Breast epithelium (tissue), 4 donors: ENCODE measurements at regions not wholly inside any gene's neighbourhood (a gene's known extent, or its start where the extent isn't known, plus 50 kb on each side); places are given as distances from the start of the nearest gene placed in this dataset.
"Not testable (repeated sequence)": the region's sequence is repeated elsewhere in the genome, so short reads cannot be mapped to it uniquely, and the experiment has no call there.

Experiments
- DNase-seq, 2 donors: peaks; one replicate each; pipeline ENCODE4 v3.0.0-alpha.2; 2019; ENCODE audit warnings: low spot score in 2 of 2
- H3K27ac ChIP-seq, 2 donors: fragments of 200-600 bp; sonication (generic) in 1 of 2; one replicate each; pipeline ENCODE4 v1.5.1; 2016 to 2019; ENCODE audit warnings: mild to moderate bottlenecking in 1 of 2
- H3K27me3 ChIP-seq, 2 donors: fragments of 200-600 bp; sonication (generic) in 1 of 2; one replicate each; pipeline versions ENCODE4 v1.5.1 to v1.6.0; 2017 to 2019; ENCODE audit warnings: control low read depth in 1 of 2, mild to moderate bottlenecking in 1 of 2
- H3K36me3 ChIP-seq: fragments of 200-600 bp; one replicate; pipeline ENCODE4 v1.5.1; 2019
- H3K4me1 ChIP-seq, 2 donors: fragments of 200-600 bp; sonication (generic); one replicate each; pipeline ENCODE4 v1.5.1; 2016 to 2019; ENCODE audit warnings: control low read depth in 1 of 2
- H3K4me3 ChIP-seq, 3 donors: fragments of 200-600 bp; sonication (generic); 1 replicate in 2 of 3; 2 replicates in 1 of 3; pipeline ENCODE4 v1.5.1; 2016 to 2019; ENCODE audit warnings: mild to moderate bottlenecking in 3 of 3, moderate library complexity in 2 of 3
- H3K9me3 ChIP-seq, 2 donors: fragments of 200-600 bp; sonication (generic) in 1 of 2; one replicate each; pipeline ENCODE4 v1.5.1; 2016 to 2019; ENCODE audit warnings: control low read depth in 1 of 2
- POLR2A ChIP-seq: fragments of 450-650 bp; IDR thresholded peaks from one replicate; pipeline ENCODE4 v1.6.1; 2016; ENCODE audit warnings: antibody characterized with exemption, mild to moderate bottlenecking, moderate library complexity
- POLR2AphosphoS5 ChIP-seq, 3 donors: sonication (generic); formaldehyde crosslinking; IDR thresholded peaks; one replicate each; pipeline ENCODE4 v1.6.1; 2017; ENCODE audit warnings: antibody characterized with exemption in 3 of 3
- intact Hi-C: fragments of 100-400 bp; cut with DNase I; formaldehyde crosslinking; loops from one replicate; pipeline ENCODE4 v1.15.1; 2023; ENCODE audit warnings: low total_unique reads
- TF ChIP-seq, protein P1 (sequence below), 3 donors: fragments of 450-650 bp; IDR thresholded peaks; one replicate each; pipeline ENCODE4 v1.5.1; 2016 to 2017; ENCODE audit warnings: antibody characterized with exemption in 3 of 3, mild to moderate bottlenecking in 3 of 3, moderate library complexity in 3 of 3

DNA sequence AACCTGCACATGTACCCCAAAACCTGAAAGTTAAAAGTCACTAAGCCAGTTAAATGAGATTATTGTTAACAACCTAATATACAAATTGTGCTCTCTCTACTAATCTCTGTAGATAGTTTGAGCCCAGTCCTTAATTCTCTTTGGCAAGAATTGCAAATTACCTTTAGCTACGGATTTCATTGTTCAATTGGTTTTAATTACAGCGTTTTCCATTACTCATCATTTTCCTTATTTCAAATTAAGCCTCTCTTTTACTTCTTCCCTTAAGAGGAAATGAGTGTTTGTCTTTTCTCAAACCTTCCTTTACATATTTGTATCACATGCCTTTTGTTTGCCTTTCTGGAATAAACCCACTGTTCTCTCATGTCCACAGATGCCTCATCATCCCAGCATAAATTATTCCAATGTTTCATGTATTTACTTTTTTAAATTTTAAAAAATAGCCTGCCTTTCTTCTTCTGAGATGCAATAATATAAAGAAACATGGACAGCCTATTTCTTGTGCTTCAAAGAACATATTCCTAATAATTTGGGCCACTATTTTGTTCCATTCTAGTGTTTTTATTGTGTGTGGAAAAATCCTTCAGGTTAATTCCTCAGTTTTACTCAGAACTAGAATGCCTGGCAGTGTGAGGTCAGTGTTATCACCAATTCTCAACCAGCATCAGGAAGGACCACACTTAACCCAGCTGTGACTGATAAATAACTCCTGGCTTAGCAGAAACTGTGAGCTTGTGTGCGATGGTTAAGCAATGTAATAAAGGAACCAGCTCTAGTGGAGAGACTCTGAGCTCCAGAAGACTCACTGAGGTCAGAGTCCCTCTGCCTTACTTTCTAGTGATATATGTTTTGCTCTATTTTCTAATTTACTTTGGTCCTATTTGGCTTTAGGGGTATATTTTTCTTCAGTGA is 600.5 kb downstream of the LTN1 start:
- H3K36me3 ChIP-seq, result no peaks in the 10 kb centered on the region
- no peak overlapping the region for H3K4me3 ChIP-seq
- no peak for TF ChIP-seq POLR2AphosphoS5 (IDR thresholded peaks at IDR 0.05)
- intact Hi-C loops, result no loop called here
- H3K4me1 ChIP-seq, result no peaks in the 10 kb centered on the region
- H3K27me3 ChIP-seq, result no peaks in the 10 kb centered on the region
- H3K9me3 ChIP-seq, result peaks cover 0 to 14% of the 10 kb centered on the region in 2 donors
- H3K27ac ChIP-seq, result no peak overlapping the region
- DNase-seq, result no peak

GRCh38 chr21:28387220-28387619 is 605.5 kb downstream of the LTN1 start:
- no peaks in the 10 kb centered on the region for H3K4me1 ChIP-seq
- H3K27me3 ChIP-seq, result no peaks in the 10 kb centered on the region
- no peak for DNase-seq
- H3K9me3 ChIP-seq, result no peaks in the 10 kb centered on the region
- H3K36me3 ChIP-seq, result no peaks in the 10 kb centered on the region
- no peak for TF ChIP-seq POLR2A
- TF ChIP-seq, protein P1, sequence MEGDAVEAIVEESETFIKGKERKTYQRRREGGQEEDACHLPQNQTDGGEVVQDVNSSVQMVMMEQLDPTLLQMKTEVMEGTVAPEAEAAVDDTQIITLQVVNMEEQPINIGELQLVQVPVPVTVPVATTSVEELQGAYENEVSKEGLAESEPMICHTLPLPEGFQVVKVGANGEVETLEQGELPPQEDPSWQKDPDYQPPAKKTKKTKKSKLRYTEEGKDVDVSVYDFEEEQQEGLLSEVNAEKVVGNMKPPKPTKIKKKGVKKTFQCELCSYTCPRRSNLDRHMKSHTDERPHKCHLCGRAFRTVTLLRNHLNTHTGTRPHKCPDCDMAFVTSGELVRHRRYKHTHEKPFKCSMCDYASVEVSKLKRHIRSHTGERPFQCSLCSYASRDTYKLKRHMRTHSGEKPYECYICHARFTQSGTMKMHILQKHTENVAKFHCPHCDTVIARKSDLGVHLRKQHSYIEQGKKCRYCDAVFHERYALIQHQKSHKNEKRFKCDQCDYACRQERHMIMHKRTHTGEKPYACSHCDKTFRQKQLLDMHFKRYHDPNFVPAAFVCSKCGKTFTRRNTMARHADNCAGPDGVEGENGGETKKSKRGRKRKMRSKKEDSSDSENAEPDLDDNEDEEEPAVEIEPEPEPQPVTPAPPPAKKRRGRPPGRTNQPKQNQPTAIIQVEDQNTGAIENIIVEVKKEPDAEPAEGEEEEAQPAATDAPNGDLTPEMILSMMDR (IDR thresholded peaks at IDR 0.05), result no peak
- no peak for TF ChIP-seq POLR2AphosphoS5 (IDR thresholded peaks at IDR 0.05)
- H3K27ac ChIP-seq, result no peak overlapping the region
- no peak overlapping the region for H3K4me3 ChIP-seq
- intact Hi-C loops, result no loop called here

GRCh38 chr21:28385845-28386244 is 606.8 kb downstream of the LTN1 start:
- no peak for TF ChIP-seq POLR2AphosphoS5 (IDR thresholded peaks at IDR 0.05)
- TF ChIP-seq, protein P1 (IDR thresholded peaks at IDR 0.05), result no peak
- TF ChIP-seq POLR2A, result no peak
- Histone ChIP-seq H3K27me3 (no peaks in the 10 kb centered on the region), H3K9me3 (no peaks in the 10 kb centered on the region), H3K4me3 (no peak overlapping the region), H3K36me3 (no peaks in the 10 kb centered on the region), H3K4me1 (no peaks in the 10 kb centered on the region), H3K27ac (no peak overlapping the region)
- intact Hi-C loops, result no loop called here
- no peak for DNase-seq

GRCh38 chr21:28381000-28381745 is 611.5 kb downstream of the LTN1 start:
- H3K4me1 ChIP-seq, H3K36me3 ChIP-seq, H3K27me3 ChIP-seq, H3K27ac ChIP-seq, H3K9me3 ChIP-seq, DNase-seq, H3K4me3 ChIP-seq, intact Hi-C loops: not testable (repeated sequence)

GRCh38 chr21:28380241-28380640 is 612.4 kb downstream of the LTN1 start:
- H3K4me1 ChIP-seq, result no peaks in the 10 kb centered on the region
- H3K27ac ChIP-seq, result no peak overlapping the region
- no peaks in the 10 kb centered on the region for H3K9me3 ChIP-seq
- intact Hi-C loops, result no loop called here
- H3K27me3 ChIP-seq, result no peaks in the 10 kb centered on the region
- no peak for DNase-seq
- TF ChIP-seq POLR2A, result no peak
- no peak for TF ChIP-seq POLR2AphosphoS5 (IDR thresholded peaks at IDR 0.05)
- TF ChIP-seq, protein P1 (IDR thresholded peaks at IDR 0.05), result no peak
- H3K36me3 ChIP-seq, result no peaks in the 10 kb centered on the region
- no peak overlapping the region for H3K4me3 ChIP-seq

GRCh38 chr21:28378026-28378425 is 614.7 kb downstream of the LTN1 start:
- Histone ChIP-seq H3K4me1 (no peaks in the 10 kb centered on the region), H3K27me3 (no peaks in the 10 kb centered on the region), H3K36me3 (no peaks in the 10 kb centered on the region), H3K9me3 (peaks cover 0 to 2% of the 10 kb centered on the region in 2 donors), H3K4me3 (no peak overlapping the region), H3K27ac (no peak overlapping the region)
- TF ChIP-seq POLR2A (no peak), POLR2AphosphoS5 (IDR thresholded peaks at IDR 0.05) (no peak)
- TF ChIP-seq, protein P1 (IDR thresholded peaks at IDR 0.05), result no peak
- no peak for DNase-seq
- intact Hi-C loops, result no loop called here
